ENCODE measurements at regions not wholly inside any gene's neighbourhood (a gene's known extent, or its start where the extent isn't known, plus 50 kb on each side); places are given as distances from the start of the nearest gene placed in this dataset.

DNA sequence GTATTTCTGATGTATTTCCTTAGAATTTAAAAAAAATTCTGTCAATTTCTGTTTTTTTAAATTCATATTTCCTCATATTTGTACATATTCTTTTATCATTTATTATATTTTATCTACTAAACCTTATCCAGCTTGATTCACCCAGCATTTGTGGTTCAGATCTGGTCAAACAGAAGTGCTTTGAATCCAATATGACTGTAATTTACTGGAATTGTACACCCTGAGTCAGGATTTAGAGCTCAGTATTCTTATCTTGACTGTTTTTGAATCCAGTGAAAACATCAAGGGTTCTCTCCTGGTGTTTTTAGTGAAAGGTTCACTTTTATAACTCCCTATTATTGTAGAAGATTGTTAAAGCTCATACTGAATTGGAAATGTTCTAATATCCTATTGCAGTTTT is 1077.0 kb upstream of the NCAM2 start:
- no peaks in the 10 kb centered on the region for H3K27me3 ChIP-seq
- H3K9me3 ChIP-seq, result no peaks in the 10 kb centered on the region
- no peak overlapping the region for H3K4me3 ChIP-seq
- no peak overlapping the region for H3K27ac ChIP-seq
- TF ChIP-seq POLR2AphosphoS5 (IDR thresholded peaks at IDR 0.05) (no peak), POLR2A (IDR thresholded peaks at IDR 0.05) (no peak), EP300 (IDR thresholded peaks at IDR 0.05) (no peak)
- TF ChIP-seq, protein P1, sequence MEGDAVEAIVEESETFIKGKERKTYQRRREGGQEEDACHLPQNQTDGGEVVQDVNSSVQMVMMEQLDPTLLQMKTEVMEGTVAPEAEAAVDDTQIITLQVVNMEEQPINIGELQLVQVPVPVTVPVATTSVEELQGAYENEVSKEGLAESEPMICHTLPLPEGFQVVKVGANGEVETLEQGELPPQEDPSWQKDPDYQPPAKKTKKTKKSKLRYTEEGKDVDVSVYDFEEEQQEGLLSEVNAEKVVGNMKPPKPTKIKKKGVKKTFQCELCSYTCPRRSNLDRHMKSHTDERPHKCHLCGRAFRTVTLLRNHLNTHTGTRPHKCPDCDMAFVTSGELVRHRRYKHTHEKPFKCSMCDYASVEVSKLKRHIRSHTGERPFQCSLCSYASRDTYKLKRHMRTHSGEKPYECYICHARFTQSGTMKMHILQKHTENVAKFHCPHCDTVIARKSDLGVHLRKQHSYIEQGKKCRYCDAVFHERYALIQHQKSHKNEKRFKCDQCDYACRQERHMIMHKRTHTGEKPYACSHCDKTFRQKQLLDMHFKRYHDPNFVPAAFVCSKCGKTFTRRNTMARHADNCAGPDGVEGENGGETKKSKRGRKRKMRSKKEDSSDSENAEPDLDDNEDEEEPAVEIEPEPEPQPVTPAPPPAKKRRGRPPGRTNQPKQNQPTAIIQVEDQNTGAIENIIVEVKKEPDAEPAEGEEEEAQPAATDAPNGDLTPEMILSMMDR (IDR thresholded peaks at IDR 0.05), result no peak
- no peaks in the 10 kb centered on the region for H3K4me1 ChIP-seq
- no peak for ATAC-seq
- no peaks in the 10 kb centered on the region for H3K36me3 ChIP-seq

GRCh38 chr21:19922122-19922521 is 1076.1 kb upstream of the NCAM2 start:
- H3K9me3 ChIP-seq, result no peaks in the 10 kb centered on the region
- ATAC-seq, result no peak
- no peak overlapping the region for H3K27ac ChIP-seq
- WGBS, 2 donors (ENCODE audit: low coverage in 1 of 2), result 89 to 96% methylated on average over 3 of the region's 3 CpGs
- H3K27me3 ChIP-seq, result no peaks in the 10 kb centered on the region
- TF ChIP-seq, protein P1 (IDR thresholded peaks at IDR 0.05), result no peak
- no peak overlapping the region for H3K4me3 ChIP-seq
- H3K4me1 ChIP-seq, result no peaks in the 10 kb centered on the region
- H3K36me3 ChIP-seq, result no peaks in the 10 kb centered on the region

DNA sequence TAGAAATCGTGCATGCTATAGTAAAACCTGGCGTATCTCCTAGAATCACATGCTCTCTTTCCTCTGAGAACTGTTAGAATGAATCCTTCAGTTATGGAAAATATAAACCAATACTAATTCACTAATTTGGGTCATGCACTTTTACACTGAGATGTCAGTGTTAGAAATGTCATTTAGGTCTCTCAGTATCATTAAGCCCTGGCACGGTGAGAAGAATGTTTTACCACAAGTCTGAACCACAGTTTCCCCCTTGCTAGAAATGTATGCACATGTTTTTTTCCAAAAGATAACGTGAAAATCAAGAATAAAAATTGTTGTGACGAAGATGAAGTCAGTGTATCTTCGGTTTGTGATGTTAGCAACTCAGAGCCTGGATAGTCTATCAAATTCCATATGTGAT is 1062.7 kb upstream of the NCAM2 start:
- Histone ChIP-seq H3K27me3 (no peaks in the 10 kb centered on the region), H3K4me1 (no peaks in the 10 kb centered on the region), H3K36me3 (no peaks in the 10 kb centered on the region), H3K27ac (no peak overlapping the region), H3K4me3 (no peak overlapping the region), H3K9me3 (no peaks in the 10 kb centered on the region)
- TF ChIP-seq POLR2A (IDR thresholded peaks at IDR 0.05) (no peak), EP300 (IDR thresholded peaks at IDR 0.05) (no peak), POLR2AphosphoS5 (IDR thresholded peaks at IDR 0.05) (no peak)
- TF ChIP-seq, protein P1 (IDR thresholded peaks at IDR 0.05), result no peak
- 80 to 84% methylated on average over 6 of the region's 6 CpGs for WGBS, 2 donors (ENCODE audit: low coverage in 1 of 2)
- no peak for ATAC-seq

DNA sequence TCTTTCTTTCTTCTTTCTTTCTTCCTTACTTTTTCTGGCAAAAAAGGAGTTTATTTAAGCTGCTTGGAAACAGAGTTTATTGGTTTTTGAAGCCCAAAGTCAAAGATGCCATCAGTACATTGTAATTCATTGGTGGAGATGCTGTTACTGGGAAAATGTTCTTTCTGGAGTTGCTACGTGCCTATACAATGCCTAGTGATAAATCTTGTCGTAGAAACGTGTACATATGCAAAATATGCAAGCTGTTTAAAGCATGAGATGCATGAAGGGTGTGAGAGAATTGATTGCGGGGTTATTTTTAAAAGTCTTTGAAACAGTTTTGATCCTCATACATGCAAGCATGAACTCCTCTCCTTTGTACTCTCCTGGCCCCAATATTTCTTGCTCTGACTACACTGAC is 1060.6 kb upstream of the NCAM2 start:
- ATAC-seq, result no peak
- no peak for TF ChIP-seq POLR2AphosphoS5 (IDR thresholded peaks at IDR 0.05)
- TF ChIP-seq, protein P1 (IDR thresholded peaks at IDR 0.05), result no peak
- TF ChIP-seq EP300 (IDR thresholded peaks at IDR 0.05), result no peak
- no peak for TF ChIP-seq POLR2A (IDR thresholded peaks at IDR 0.05)
- Histone ChIP-seq H3K4me3 (no peak overlapping the region), H3K27ac (no peak overlapping the region), H3K4me1 (no peaks in the 10 kb centered on the region), H3K27me3 (no peaks in the 10 kb centered on the region), H3K36me3 (no peaks in the 10 kb centered on the region), H3K9me3 (no peaks in the 10 kb centered on the region)
- 69 to 75% methylated on average over 4 of the region's 4 CpGs for WGBS, 2 donors (ENCODE audit: low coverage in 1 of 2)

GRCh38 chr21:19941626-19942025 is 1056.6 kb upstream of the NCAM2 start:
- ATAC-seq, result no peak
- Histone ChIP-seq H3K9me3 (no peaks in the 10 kb centered on the region), H3K4me3 (no peak overlapping the region), H3K27me3 (no peaks in the 10 kb centered on the region), H3K4me1 (no peaks in the 10 kb centered on the region), H3K36me3 (no peaks in the 10 kb centered on the region), H3K27ac (no peak overlapping the region)
- no peak for TF ChIP-seq POLR2A (IDR thresholded peaks at IDR 0.05)
- TF ChIP-seq POLR2AphosphoS5 (IDR thresholded peaks at IDR 0.05), result no peak
- TF ChIP-seq, protein P1 (IDR thresholded peaks at IDR 0.05), result no peak
- no peak for TF ChIP-seq EP300 (IDR thresholded peaks at IDR 0.05)

All from gastroesophageal sphincter (tissue), 4 donors.